SK-N-SH (cell line): ENCODE measurements at regions not wholly inside any gene's neighbourhood (a gene's known extent, or its start where the extent isn't known, plus 50 kb on each side); places are given as distances from the start of the nearest gene placed in this dataset.

Experiments
- CTCF ChIA-PET: fragments of 300-600, 350-600 bp; formaldehyde crosslinking; extraction: SDS; loops from one replicate; lab custom pipeline; 2021; lab: Yijun Ruan, JAX
- POLR2A ChIA-PET: fragments of 350-600 bp; sonication (Branson Sonifier 250); formaldehyde crosslinking; extraction: SDS; loops from one replicate; lab custom pipeline; 2020; ENCODE audit warnings: antibody characterized with exemption, inconsistent platforms; lab: Yijun Ruan, JAX
- DNase-seq: peaks from one replicate; pipeline ENCODE4 v3.0.0; 2012
- H2AFZ ChIP-seq: fragments of 200-600 bp; sonication (generic); 2 replicates; pipeline ENCODE4 v1.8.1; 2016; ENCODE audit warnings: antibody characterized with exemption, mild to moderate bottlenecking, low read depth
- H3F3A ChIP-seq: fragments of 200-600 bp; sonication (generic); replicated peaks from 2 replicates; pipeline ENCODE3; 2016; ENCODE audit warnings: antibody characterized with exemption, mild to moderate bottlenecking; ENCODE audit not compliant: insufficient read depth
- H3K27ac ChIP-seq, 2 experiments: fragments of 200-500 bp in 1 of 2; fragments of 200-600 bp in 1 of 2; sonication (Bioruptor generic) in 1 of 2; sonication (generic), shearing (Covaris generic) in 1 of 2; 2 replicates each; pipeline versions ENCODE4 v1.5.1 to v1.6.1; 2014 to 2016; ENCODE audit warnings: low read depth in 2 of 2, inconsistent platforms in 1 of 2, low read length in 1 of 2, mild to moderate bottlenecking in 1 of 2, mixed read lengths in 1 of 2
- H3K27me3 ChIP-seq: fragments of 200-600 bp; sonication (generic), shearing (Covaris generic); 2 replicates; pipeline ENCODE4 v1.6.1; 2016; ENCODE audit warnings: mixed run types; ENCODE audit not compliant: insufficient read depth
- H3K36me3 ChIP-seq, 2 experiments: fragments of 200-500 bp in 1 of 2; fragments of 200-600 bp in 1 of 2; sonication (Bioruptor generic) in 1 of 2; sonication (generic) in 1 of 2; replicated peaks in 1 of 2; 2 replicates each; pipeline versions ENCODE3 to v1.5.1; 2014 to 2016; ENCODE audit warnings: low read length in 1 of 2, mild to moderate bottlenecking in 1 of 2; ENCODE audit not compliant: insufficient read depth in 2 of 2, control insufficient read depth in 1 of 2
- H3K4me1 ChIP-seq, 2 experiments: fragments of 200-500 bp in 1 of 2; fragments of 200-600 bp in 1 of 2; sonication (Bioruptor generic) in 1 of 2; sonication (generic), shearing (Covaris generic) in 1 of 2; 2 replicates each; pipeline versions ENCODE4 v1.5.1 to v1.6.1; 2014 to 2016; ENCODE audit warnings: low read depth in 1 of 2, low read length in 1 of 2, mixed run types in 1 of 2; ENCODE audit not compliant: insufficient read depth in 2 of 2, control insufficient read depth in 1 of 2
- H3K4me2 ChIP-seq: fragments of 200-600 bp; sonication (generic), shearing (Covaris generic); 2 replicates; pipeline ENCODE4 v1.6.1; 2017; ENCODE audit warnings: mixed run types
- H3K4me3 ChIP-seq, 2 experiments: fragments of 200-500 bp in 1 of 2; fragments of 200-600 bp in 1 of 2; sonication (Bioruptor generic) in 1 of 2; sonication (generic), shearing (Covaris generic) in 1 of 2; 2 replicates each; pipeline versions ENCODE4 v1.5.1 to v1.8.1; 2014 to 2016; ENCODE audit warnings: low read depth in 2 of 2, inconsistent platforms in 1 of 2, low read length in 1 of 2, mild to moderate bottlenecking in 1 of 2, mixed read lengths in 1 of 2, moderate library complexity in 1 of 2
- H3K79me2 ChIP-seq: fragments of 200-600 bp; sonication (generic); 2 replicates; pipeline ENCODE4 v1.8.1; 2017; ENCODE audit warnings: mild to moderate bottlenecking; ENCODE audit not compliant: insufficient read depth
- H3K9ac ChIP-seq: fragments of 200-600 bp; sonication (generic); 2 replicates; pipeline ENCODE4 v1.6.1; 2017; ENCODE audit warnings: mixed run types
- H3K9me2 ChIP-seq: fragments of 200-600 bp; sonication (generic); 2 replicates; pipeline ENCODE4 v1.6.1; 2017; ENCODE audit warnings: mixed run types
- H3K9me3 ChIP-seq: fragments of 200-600 bp; sonication (generic); 2 replicates; pipeline ENCODE4 v1.6.1; 2017; ENCODE audit warnings: mixed run types, mild to moderate bottlenecking, moderate library complexity
- H4K20me1 ChIP-seq: fragments of 200-600 bp; sonication (generic); 2 replicates; pipeline ENCODE4 v1.6.1; 2017; ENCODE audit warnings: mild to moderate bottlenecking, mixed run types; ENCODE audit not compliant: insufficient read depth
- CHD2 ChIP-seq: fragments of 150-350 bp; IDR thresholded peaks from 2 replicates; pipeline ENCODE4 v1.6.1; 2018; ENCODE audit warnings: low read length; ENCODE audit not compliant: partially characterized antibody
- ELF1 ChIP-seq: IDR thresholded peaks from 2 replicates; pipeline ENCODE4 v1.4.0; 2012
- FOSL2 ChIP-seq: IDR thresholded peaks from 2 replicates; pipeline ENCODE4 v1.4.0; 2012; ENCODE audit warnings: low read depth, mild to moderate bottlenecking, moderate library complexity, borderline replicate concordance
- FOXJ3 ChIP-seq: sonication (generic); formaldehyde crosslinking; IDR thresholded peaks from 2 replicates; pipeline ENCODE4 v1.5.1; 2020; ENCODE audit warnings: mild to moderate bottlenecking, missing genetic modification reagents
- GABPA ChIP-seq: IDR thresholded peaks from 2 replicates; pipeline ENCODE4 v1.4.0; 2012; ENCODE audit warnings: low read depth, mild to moderate bottlenecking
- IRF3 ChIP-seq: fragments of 150-350 bp; IDR thresholded peaks from 2 replicates; pipeline ENCODE4 v1.6.1; 2016; ENCODE audit warnings: mild to moderate bottlenecking, low read depth, low read length
- JUND ChIP-seq: IDR thresholded peaks from 2 replicates; pipeline ENCODE4 v1.4.0; 2012
- MAX ChIP-seq: IDR thresholded peaks from 2 replicates; pipeline ENCODE4 v1.4.0; 2012; ENCODE audit warnings: low read depth
- MXI1 ChIP-seq: IDR thresholded peaks from 2 replicates; pipeline ENCODE4 v1.6.1; 2012; ENCODE audit warnings: mild to moderate bottlenecking, low read depth, low read length, improper control_type of control experiment
- NRF1 ChIP-seq: IDR thresholded peaks from 2 replicates; pipeline ENCODE4 v1.6.1; 2012; ENCODE audit warnings: low read depth, mild to moderate bottlenecking, low read length
- PBX3 ChIP-seq: IDR thresholded peaks from 2 replicates; pipeline ENCODE4; 2012
- RCOR1 ChIP-seq: fragments of 150-350 bp; IDR thresholded peaks from 2 replicates; pipeline ENCODE4 v1.6.1; 2017; ENCODE audit warnings: antibody characterized with exemption, low read length
- RFX5 ChIP-seq: IDR thresholded peaks from 2 replicates; pipeline ENCODE4 v1.6.1; 2012; ENCODE audit warnings: mild to moderate bottlenecking, improper control_type of control experiment, low read length
- SMC3 ChIP-seq: IDR thresholded peaks from 2 replicates; pipeline ENCODE4 v1.6.1; 2012; ENCODE audit warnings: low read depth, low read length, improper control_type of control experiment
- USF1 ChIP-seq: IDR thresholded peaks from 2 replicates; pipeline ENCODE4 v1.4.0; 2012; ENCODE audit warnings: low read depth, borderline replicate concordance
- USF2 ChIP-seq: fragments of 150-350 bp; IDR thresholded peaks from 2 replicates; pipeline ENCODE4 v1.6.1; 2017; ENCODE audit warnings: antibody characterized with exemption, low read length, low read depth, borderline replicate concordance
- ZBTB33 ChIP-seq: IDR thresholded peaks from 2 replicates; pipeline ENCODE4 v1.4.0; 2012; ENCODE audit warnings: low read depth, borderline replicate concordance
- WGBS: methylation state at CpG from one replicate; pipeline ENCODE4 v1.1.6; 2017; ENCODE audit warnings: low lambda C conversion rate; 5-methylcytosine and 5-hydroxymethylcytosine counted together

- H3F3A ChIP-seq = peaks cover 18% of the 10 kb centered on the region
- H3K27me3 ChIP-seq = no peaks in the 10 kb centered on the region
- 77% methylated on average over 3 of the region's 3 CpGs for WGBS
- no peaks in the 10 kb centered on the region for H4K20me1 ChIP-seq
- peak overlapping the region; percentile 71 for H3K9ac ChIP-seq
- no peaks in the 10 kb centered on the region for H3K79me2 ChIP-seq
- CTCF ChIA-PET = no interaction called here
- no peaks in the 10 kb centered on the region for H3K9me2 ChIP-seq
- H3K4me2 ChIP-seq = peak overlapping the region; percentile 46
- no peaks in the 10 kb centered on the region for H3K9me3 ChIP-seq
- peak overlapping the region; percentile 68 for H2AFZ ChIP-seq
- POLR2A ChIA-PET = no interaction called here
- DNase-seq = no peak
- no peak overlapping the region for H3K4me3 ChIP-seq
- TF ChIP-seq USF2 (no peak), MXI1 (no peak), FOXJ3 (CRISPR knock-in tag) (no peak), GABPA (no peak), PBX3 (no peak)
- TF ChIP-seq, all 33 proteins: peak for 0
- Histone ChIP-seq H3K27ac (peak overlapping the region; percentile 86 to 98), H3K4me1 (peaks cover 4 to 34% of the 10 kb centered on the region in 2 experiments; a peak in 3 of 4 replicates), H3K36me3 (no peaks in the 10 kb centered on the region)
Observed at GRCh38 chr14:61104358-61104757, 123.3 kb downstream of the SLC38A6 start.

GRCh38 chr14:61103541-61104339 is 122.7 kb downstream of the SLC38A6 start:
- CTCF ChIA-PET = no interaction called here
- Histone ChIP-seq H3K4me2 (peak overlapping the region; percentile 46), H3K4me3 (no peak overlapping the region)
- TF ChIP-seq RFX5 (no peak), PBX3 (peak; percentile 79), IRF3 (no peak), USF2 (no peak), ELF1 (peak; percentile 58), MXI1 (no peak), CHD2 (no peak), SMC3 (no peak), FOSL2 (peak; percentile 99), USF1 (no peak), ZBTB33 (peak; percentile 80), NRF1 (no peak), MAX (peak; percentile 75; the same call in 1 of the 2 replicates), JUND (peak; percentile 99), RCOR1 (no peak)

More at GRCh38 chr14:61103541-61104339, 122.7 kb downstream of the SLC38A6 start:
- Histone ChIP-seq H3K9me3 (no peaks in the 10 kb centered on the region), H3K36me3 (no peaks in the 10 kb centered on the region), H3K4me1 (peaks cover 4 to 34% of the 10 kb centered on the region in 2 experiments; a peak in 3 of 4 replicates), H4K20me1 (no peaks in the 10 kb centered on the region), H2AFZ (peak overlapping the region; percentile 68), H3F3A (peaks cover 18% of the 10 kb centered on the region), H3K27me3 (no peaks in the 10 kb centered on the region), H3K9ac (peak overlapping the region; percentile 71), H3K79me2 (no peaks in the 10 kb centered on the region), H3K27ac (peak overlapping the region; percentile 86 to 98), H3K9me2 (no peaks in the 10 kb centered on the region)
- 26% methylated on average over 7 of the region's 11 CpGs for WGBS
- POLR2A ChIA-PET = no interaction called here
- DNase-seq = peak; percentile 28
